Right lobe of liver (tissue), 6 donors: ENCODE measurements at regions not wholly inside any gene's neighbourhood (a gene's known extent, or its start where the extent isn't known, plus 50 kb on each side); places are given as distances from the start of the nearest gene placed in this dataset.
A peak's percentile ranks its signal among the peaks of the same experiment; 100 is the strongest.

Source experiments
- ATAC-seq, 4 donors: fragments of 200-7000 bp; cut with Tn5 transposase; one replicate each; pipeline ENCODE4 v1.9.1; 2020; ENCODE audit warnings: mild to moderate bottlenecking in 4 of 4, moderate library complexity in 4 of 4
- DNase-seq, 3 donors: peaks; one replicate each; pipeline ENCODE4 v3.0.0-alpha.2; 2020
- H3K27ac ChIP-seq, 3 donors: fragments of 200-600 bp; one replicate each; pipeline ENCODE4 v1.8.0; 2022
- H3K27me3 ChIP-seq, 2 donors: fragments of 200-600 bp; one replicate each; pipeline ENCODE4 v1.8.0; 2022
- H3K36me3 ChIP-seq, 4 donors: fragments of 200-600 bp; sonication (generic) in 1 of 4; one replicate each; pipeline versions ENCODE4 v1.5.1 to v1.8.0; 2017 to 2022; ENCODE audit warnings: control low read depth in 1 of 4
- H3K4me1 ChIP-seq, 4 donors: fragments of 200-600 bp; sonication (generic) in 1 of 4; one replicate each; pipeline versions ENCODE4 v1.5.1 to v1.8.0; 2017 to 2022; ENCODE audit warnings: control low read depth in 1 of 4
- H3K4me3 ChIP-seq, 3 donors: fragments of 200-600 bp; one replicate each; pipeline ENCODE4 v1.8.0; 2022
- H3K9me3 ChIP-seq, 4 donors: fragments of 200-600 bp; sonication (generic) in 1 of 4; one replicate each; pipeline versions ENCODE4 v1.5.1 to v1.8.0; 2017 to 2022; ENCODE audit warnings: control low read depth in 1 of 4
- POLR2A ChIP-seq: fragments of 450-650 bp; IDR thresholded peaks from one replicate; pipeline ENCODE4 v1.6.1; 2017; ENCODE audit warnings: antibody characterized with exemption, mild to moderate bottlenecking
- WGBS: methylation state at CpG from one replicate; pipeline ENCODE4 v1.1.6; 2018; ENCODE audit warnings: low coverage, low lambda C conversion rate; ENCODE audit not compliant: insufficient coverage; ENCODE audit errors: missing lambda C conversion rate; 5-methylcytosine and 5-hydroxymethylcytosine counted together
- intact Hi-C, 2 donors: fragments of 100-400 bp; cut with DNase I; formaldehyde crosslinking; loops; one replicate each; pipeline versions ENCODE4 v1.11.2 to v1.14.1; 2022
- TF ChIP-seq, protein P1 (sequence below), 4 donors: fragments of 200-600 bp in 3 of 4; fragments of 450-650 bp in 1 of 4; IDR thresholded peaks; one replicate each; pipeline versions ENCODE4 v1.5.1 to v1.8.0; 2016 to 2022; ENCODE audit warnings: antibody characterized with exemption in 4 of 4, mild to moderate bottlenecking in 2 of 4
- donor health status: DM: no; HTN: yes; CAD: no.
- donor health status: DM: no; HTN: no; CAD: no.
- donor health status: DM: no; HTN: no; CAD: no.
- donor health status: DM: no; HTN: yes; CAD: no.
- donor health status: DM: no; HTN: yes; CAD: no.

DNA sequence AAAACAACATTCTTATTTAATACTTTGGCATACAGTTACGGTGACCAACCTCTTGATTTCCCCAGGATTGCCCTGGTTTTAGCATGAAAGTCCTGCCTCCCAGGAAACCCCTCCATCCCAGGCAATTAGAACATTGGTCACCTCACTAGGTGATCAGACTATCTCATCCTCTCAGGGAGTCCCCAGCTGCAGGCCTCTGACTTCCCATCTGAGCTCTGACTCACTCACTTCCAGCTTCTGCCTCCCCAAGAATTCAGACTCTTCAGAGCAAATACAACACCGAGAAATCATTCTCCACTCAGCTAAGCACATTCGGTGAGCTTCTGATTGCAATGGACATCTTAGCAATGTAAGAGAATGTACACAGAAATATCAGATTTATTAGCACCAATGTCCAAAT lies 92.4 kb upstream of the HES1 start:
- no peak for DNase-seq
- H3K4me1 ChIP-seq: peaks cover 0 to 26% (median 11%) of the 10 kb centered on the region in 4 donors
- 82% methylated on average over 3 of the region's 3 CpGs for WGBS
- peak in 1 of 4 donors; percentile 5 for ATAC-seq
- no peaks in the 10 kb centered on the region for H3K27me3 ChIP-seq
- no peaks in the 10 kb centered on the region for H3K36me3 ChIP-seq
- H3K27ac ChIP-seq: no peak overlapping the region
- no peaks in the 10 kb centered on the region for H3K9me3 ChIP-seq
- intact Hi-C loops: no loop called here
- H3K4me3 ChIP-seq: no peak overlapping the region
- TF ChIP-seq, protein P1, sequence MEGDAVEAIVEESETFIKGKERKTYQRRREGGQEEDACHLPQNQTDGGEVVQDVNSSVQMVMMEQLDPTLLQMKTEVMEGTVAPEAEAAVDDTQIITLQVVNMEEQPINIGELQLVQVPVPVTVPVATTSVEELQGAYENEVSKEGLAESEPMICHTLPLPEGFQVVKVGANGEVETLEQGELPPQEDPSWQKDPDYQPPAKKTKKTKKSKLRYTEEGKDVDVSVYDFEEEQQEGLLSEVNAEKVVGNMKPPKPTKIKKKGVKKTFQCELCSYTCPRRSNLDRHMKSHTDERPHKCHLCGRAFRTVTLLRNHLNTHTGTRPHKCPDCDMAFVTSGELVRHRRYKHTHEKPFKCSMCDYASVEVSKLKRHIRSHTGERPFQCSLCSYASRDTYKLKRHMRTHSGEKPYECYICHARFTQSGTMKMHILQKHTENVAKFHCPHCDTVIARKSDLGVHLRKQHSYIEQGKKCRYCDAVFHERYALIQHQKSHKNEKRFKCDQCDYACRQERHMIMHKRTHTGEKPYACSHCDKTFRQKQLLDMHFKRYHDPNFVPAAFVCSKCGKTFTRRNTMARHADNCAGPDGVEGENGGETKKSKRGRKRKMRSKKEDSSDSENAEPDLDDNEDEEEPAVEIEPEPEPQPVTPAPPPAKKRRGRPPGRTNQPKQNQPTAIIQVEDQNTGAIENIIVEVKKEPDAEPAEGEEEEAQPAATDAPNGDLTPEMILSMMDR (IDR thresholded peaks at IDR 0.05): no peak
- no peak for TF ChIP-seq POLR2A

DNA sequence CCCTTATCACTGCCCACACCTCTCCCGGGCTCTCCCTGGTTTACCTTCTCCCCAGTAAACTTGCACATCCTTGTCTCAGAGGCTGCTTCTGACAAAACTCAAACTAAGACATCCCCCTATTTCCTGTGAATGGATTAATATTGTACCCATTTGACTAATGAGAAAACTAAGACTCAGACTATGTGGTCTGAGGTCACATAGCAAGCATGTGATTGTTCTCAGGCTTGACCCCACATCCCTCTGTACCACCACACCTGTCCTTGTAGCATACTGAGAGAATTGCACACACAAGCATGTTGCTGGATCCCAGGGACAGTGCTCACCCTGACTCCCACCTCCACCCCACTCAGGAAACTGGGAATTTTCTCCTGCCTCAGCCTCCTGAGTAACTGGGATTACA lies 90.7 kb upstream of the HES1 start:
- DNase-seq: no peak
- Histone ChIP-seq H3K36me3 (no peaks in the 10 kb centered on the region), H3K4me1 (peaks cover 0 to 26% (median 11%) of the 10 kb centered on the region in 4 donors), H3K4me3 (no peak overlapping the region), H3K9me3 (no peaks in the 10 kb centered on the region), H3K27me3 (no peaks in the 10 kb centered on the region), H3K27ac (peak overlapping the region in 2 of 3 donors; percentile 71 to 75)
- TF ChIP-seq, protein P1 (IDR thresholded peaks at IDR 0.05): no peak
- TF ChIP-seq POLR2A: no peak
- ATAC-seq: no peak
- 100% methylated on average over 1 of the region's 1 CpG for WGBS
- intact Hi-C loops: no loop called here

DNA sequence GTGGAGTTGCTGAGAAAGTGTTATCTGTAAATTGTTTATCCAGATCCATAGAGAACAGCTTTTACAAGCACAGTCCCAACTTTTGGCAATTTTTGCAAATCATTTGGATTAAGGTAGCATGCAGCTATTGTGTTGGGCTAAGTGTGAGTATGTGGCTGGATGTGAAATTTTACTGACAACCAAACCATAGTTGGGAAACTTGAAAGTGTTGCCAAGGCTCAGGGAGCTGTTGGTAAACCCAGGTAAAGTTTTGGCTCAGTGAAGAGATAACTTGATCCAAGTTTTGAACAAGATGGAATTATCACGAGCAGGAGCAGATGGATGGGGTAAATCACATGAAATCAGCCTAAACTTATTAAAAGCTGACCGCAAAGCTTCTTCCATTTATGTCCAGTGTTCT lies 90.0 kb upstream of the HES1 start:
- Histone ChIP-seq H3K9me3 (no peaks in the 10 kb centered on the region), H3K27ac (peak overlapping the region in 2 of 3 donors; percentile 71 to 75), H3K27me3 (no peaks in the 10 kb centered on the region), H3K36me3 (no peaks in the 10 kb centered on the region), H3K4me1 (peaks cover 0 to 26% (median 11%) of the 10 kb centered on the region in 4 donors), H3K4me3 (no peak overlapping the region)
- intact Hi-C loops: no loop called here
- TF ChIP-seq, protein P1 (IDR thresholded peaks at IDR 0.05): no peak
- no peak for TF ChIP-seq POLR2A
- ATAC-seq (peak; percentile 11 to 58 (median 42)), DNase-seq (peak in 1 of 3 donors; percentile 58)
- WGBS: 51% methylated on average over 2 of the region's 2 CpGs

DNA sequence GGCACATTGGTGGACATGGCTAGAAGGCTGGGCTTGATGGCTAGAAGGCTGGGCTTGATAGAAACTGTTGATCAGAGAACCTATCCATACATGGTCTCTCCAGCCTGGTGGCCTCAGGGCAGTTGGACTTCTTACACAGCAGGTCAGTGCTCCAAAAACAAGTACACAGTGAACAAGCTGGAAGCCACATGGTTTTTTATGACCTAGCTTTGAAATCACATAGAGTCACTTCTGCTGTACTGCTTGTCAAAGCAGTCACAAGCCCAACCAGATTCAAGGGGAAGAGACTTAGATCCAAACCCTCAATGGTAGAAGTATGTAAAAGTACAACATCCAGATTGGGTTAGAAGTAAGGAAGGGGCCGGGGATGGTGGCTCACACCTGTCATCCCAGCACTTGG lies 89.4 kb upstream of the HES1 start:
- no peaks in the 10 kb centered on the region for H3K27me3 ChIP-seq
- H3K36me3 ChIP-seq: no peaks in the 10 kb centered on the region
- DNase-seq: no peak
- no peaks in the 10 kb centered on the region for H3K9me3 ChIP-seq
- intact Hi-C loops: no loop called here
- no peak for TF ChIP-seq POLR2A
- TF ChIP-seq, protein P1 (IDR thresholded peaks at IDR 0.05): no peak
- peak; percentile 26 to 43 (median 30) for ATAC-seq
- peaks cover 0 to 26% (median 11%) of the 10 kb centered on the region in 4 donors for H3K4me1 ChIP-seq
- H3K27ac ChIP-seq: peak overlapping the region; percentile 39 to 75 (median 71)
- H3K4me3 ChIP-seq: no peak overlapping the region
- 78% methylated on average over 1 of the region's 1 CpG for WGBS
